Breast epithelium (tissue), 4 donors: ENCODE measurements at regions not wholly inside any gene's neighbourhood (a gene's known extent, or its start where the extent isn't known, plus 50 kb on each side); places are given as distances from the start of the nearest gene placed in this dataset.
"Not testable (repeated sequence)": the region's sequence is repeated elsewhere in the genome, so short reads cannot be mapped to it uniquely, and the experiment has no call there.

ENCODE experiments used
- DNase-seq, 2 donors: peaks; one replicate each; pipeline ENCODE4 v3.0.0-alpha.2; 2019; ENCODE audit warnings: low spot score in 2 of 2
- H3K27ac ChIP-seq, 2 donors: fragments of 200-600 bp; sonication (generic) in 1 of 2; one replicate each; pipeline ENCODE4 v1.5.1; 2016 to 2019; ENCODE audit warnings: mild to moderate bottlenecking in 1 of 2
- H3K27me3 ChIP-seq, 2 donors: fragments of 200-600 bp; sonication (generic) in 1 of 2; one replicate each; pipeline versions ENCODE4 v1.5.1 to v1.6.0; 2017 to 2019; ENCODE audit warnings: control low read depth in 1 of 2, mild to moderate bottlenecking in 1 of 2
- H3K36me3 ChIP-seq: fragments of 200-600 bp; one replicate; pipeline ENCODE4 v1.5.1; 2019
- H3K4me1 ChIP-seq, 2 donors: fragments of 200-600 bp; sonication (generic); one replicate each; pipeline ENCODE4 v1.5.1; 2016 to 2019; ENCODE audit warnings: control low read depth in 1 of 2
- H3K4me3 ChIP-seq, 3 donors: fragments of 200-600 bp; sonication (generic); 1 replicate in 2 of 3; 2 replicates in 1 of 3; pipeline ENCODE4 v1.5.1; 2016 to 2019; ENCODE audit warnings: mild to moderate bottlenecking in 3 of 3, moderate library complexity in 2 of 3
- H3K9me3 ChIP-seq, 2 donors: fragments of 200-600 bp; sonication (generic) in 1 of 2; one replicate each; pipeline ENCODE4 v1.5.1; 2016 to 2019; ENCODE audit warnings: control low read depth in 1 of 2
- CTCF ChIP-seq, 3 donors: fragments of 450-650 bp; IDR thresholded peaks; one replicate each; pipeline ENCODE4 v1.5.1; 2016 to 2017; ENCODE audit warnings: antibody characterized with exemption in 3 of 3, mild to moderate bottlenecking in 3 of 3, moderate library complexity in 3 of 3
- POLR2A ChIP-seq: fragments of 450-650 bp; IDR thresholded peaks from one replicate; pipeline ENCODE4 v1.6.1; 2016; ENCODE audit warnings: antibody characterized with exemption, mild to moderate bottlenecking, moderate library complexity
- POLR2AphosphoS5 ChIP-seq, 3 donors: sonication (generic); formaldehyde crosslinking; IDR thresholded peaks; one replicate each; pipeline ENCODE4 v1.6.1; 2017; ENCODE audit warnings: antibody characterized with exemption in 3 of 3
- intact Hi-C: fragments of 100-400 bp; cut with DNase I; formaldehyde crosslinking; loops from one replicate; pipeline ENCODE4 v1.15.1; 2023; ENCODE audit warnings: low total_unique reads

- intact Hi-C loops, result no loop called here
- DNase-seq, result no peak
- no peaks in the 10 kb centered on the region for H3K4me1 ChIP-seq
- H3K4me3 ChIP-seq, result no peak overlapping the region
- no peaks in the 10 kb centered on the region for H3K9me3 ChIP-seq
- no peak overlapping the region for H3K27ac ChIP-seq
- TF ChIP-seq CTCF (IDR thresholded peaks at IDR 0.05) (no peak), POLR2A (no peak), POLR2AphosphoS5 (IDR thresholded peaks at IDR 0.05) (no peak)
- H3K27me3 ChIP-seq, result no peaks in the 10 kb centered on the region
- no peaks in the 10 kb centered on the region for H3K36me3 ChIP-seq
Measured at GRCh38 chr13:62747629-62748028, 1332.0 kb upstream of the PCDH20 start.

DNA sequence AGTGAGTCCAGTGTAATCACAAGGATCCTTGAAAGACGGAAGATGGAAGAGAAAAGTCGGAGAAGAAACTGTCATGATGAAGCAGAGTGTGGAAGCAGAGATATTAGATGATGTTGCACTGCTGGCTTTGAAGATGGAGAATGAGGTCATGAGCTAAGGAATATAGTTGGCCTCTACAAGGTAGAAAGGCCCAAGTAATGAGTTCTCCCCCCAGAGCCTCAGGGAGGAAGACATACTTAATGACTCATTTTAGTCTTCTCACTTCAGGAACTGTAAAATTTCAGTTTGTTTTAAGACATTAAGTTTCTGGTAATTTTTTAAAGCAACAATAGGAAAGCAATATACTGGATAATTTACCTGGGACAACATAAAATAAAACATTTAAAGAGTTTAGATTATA is 1331.5 kb upstream of the PCDH20 start:
- Histone ChIP-seq H3K36me3 (no peaks in the 10 kb centered on the region), H3K27ac (no peak overlapping the region), H3K4me3 (no peak overlapping the region), H3K9me3 (no peaks in the 10 kb centered on the region), H3K27me3 (no peaks in the 10 kb centered on the region), H3K4me1 (no peaks in the 10 kb centered on the region)
- TF ChIP-seq CTCF (IDR thresholded peaks at IDR 0.05) (no peak), POLR2A (no peak), POLR2AphosphoS5 (IDR thresholded peaks at IDR 0.05) (no peak)
- no peak for DNase-seq
- intact Hi-C loops, result no loop called here

GRCh38 chr13:62729746-62730145 is 1314.1 kb upstream of the PCDH20 start:
- H3K4me3 ChIP-seq, H3K9me3 ChIP-seq, H3K4me1 ChIP-seq, DNase-seq, H3K36me3 ChIP-seq, H3K27ac ChIP-seq, H3K27me3 ChIP-seq, intact Hi-C loops: not testable (repeated sequence)

DNA sequence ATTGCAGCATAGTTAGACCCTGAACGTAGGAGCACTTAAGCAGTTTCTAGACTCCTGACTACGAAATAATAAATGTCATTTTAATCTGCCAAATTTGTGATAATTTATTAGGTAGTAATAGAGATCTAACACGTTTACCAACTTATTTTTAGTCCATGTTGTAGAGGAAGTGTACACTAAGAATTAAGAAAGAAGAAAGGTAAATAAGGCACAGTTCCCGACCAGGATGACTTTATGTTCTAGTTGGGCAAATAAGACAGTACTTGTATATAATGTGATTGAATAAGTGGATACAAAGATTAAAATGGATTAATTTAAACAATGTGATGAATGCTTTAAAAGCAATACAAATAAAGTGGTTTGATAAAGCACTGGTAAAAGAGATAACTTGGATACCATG is 1306.2 kb upstream of the PCDH20 start:
- H3K27ac ChIP-seq, result no peak overlapping the region
- H3K27me3 ChIP-seq, result no peaks in the 10 kb centered on the region
- intact Hi-C loops, result no loop called here
- DNase-seq, result no peak
- H3K9me3 ChIP-seq, result no peaks in the 10 kb centered on the region
- TF ChIP-seq POLR2AphosphoS5 (IDR thresholded peaks at IDR 0.05) (no peak), POLR2A (no peak), CTCF (IDR thresholded peaks at IDR 0.05) (no peak)
- H3K4me3 ChIP-seq, result no peak overlapping the region
- no peaks in the 10 kb centered on the region for H3K36me3 ChIP-seq
- H3K4me1 ChIP-seq, result no peaks in the 10 kb centered on the region

GRCh38 chr13:62711948-62712347 is 1296.3 kb upstream of the PCDH20 start:
- H3K4me1 ChIP-seq, H3K36me3 ChIP-seq, H3K9me3 ChIP-seq, H3K27me3 ChIP-seq, H3K4me3 ChIP-seq, intact Hi-C loops, DNase-seq, H3K27ac ChIP-seq: not testable (repeated sequence)

- Histone ChIP-seq H3K4me3 (no peak overlapping the region), H3K9me3 (peaks cover 0 to 4% of the 10 kb centered on the region in 2 donors), H3K27ac (no peak overlapping the region), H3K27me3 (no peaks in the 10 kb centered on the region), H3K36me3 (peaks cover 3% of the 10 kb centered on the region), H3K4me1 (no peaks in the 10 kb centered on the region)
- no peak for TF ChIP-seq POLR2AphosphoS5 (IDR thresholded peaks at IDR 0.05)
- no peak for TF ChIP-seq CTCF (IDR thresholded peaks at IDR 0.05)
- intact Hi-C loops, result no loop called here
- no peak for DNase-seq
Measured at GRCh38 chr13:62710787-62711186, 1295.1 kb upstream of the PCDH20 start.
